GM23248 (cell line): ENCODE measurements at regions not wholly inside any gene's neighbourhood (a gene's known extent, or its start where the extent isn't known, plus 50 kb on each side); places are given as distances from the start of the nearest gene placed in this dataset.

Experiments used
- DNase-seq: peaks from one replicate; pipeline ENCODE4 v3.0.0-alpha.2; 2015
- H2AFZ ChIP-seq: fragments of 200-600 bp; sonication (generic); 2 replicates; pipeline ENCODE4 v1.6.1; 2016; ENCODE audit warnings: antibody characterized with exemption
- H3F3A ChIP-seq: fragments of 200-600 bp; sonication (generic); 2 replicates; pipeline ENCODE4 v1.6.1; 2016; ENCODE audit warnings: mild to moderate bottlenecking, antibody characterized with exemption, mixed run types; ENCODE audit not compliant: insufficient read depth
- H3K27ac ChIP-seq: fragments of 200-600 bp; sonication (generic); 2 replicates; pipeline ENCODE4 v1.5.1; 2016; ENCODE audit warnings: mild to moderate bottlenecking
- H3K27me3 ChIP-seq: fragments of 200-600 bp; sonication (generic); replicated peaks from 2 replicates; pipeline ENCODE4 v1.6.1; 2016; ENCODE audit warnings: mild to moderate bottlenecking; ENCODE audit not compliant: insufficient read depth
- H3K36me3 ChIP-seq: fragments of 200-600 bp; sonication (generic); 2 replicates; pipeline ENCODE4 v1.6.1; 2016; ENCODE audit warnings: low read depth, mild to moderate bottlenecking
- H3K4me1 ChIP-seq: fragments of 200-600 bp; sonication (generic); 2 replicates; pipeline ENCODE4 v1.6.1; 2016; ENCODE audit warnings: mild to moderate bottlenecking; ENCODE audit not compliant: insufficient read depth
- H3K4me2 ChIP-seq: fragments of 200-600 bp; sonication (generic); one replicate; pipeline ENCODE4 v1.6.1; 2016; ENCODE audit warnings: mild to moderate bottlenecking; ENCODE audit not compliant: unreplicated experiment
- H3K4me3 ChIP-seq: fragments of 200-600 bp; sonication (generic); 2 replicates; pipeline ENCODE4 v1.5.1; 2016; ENCODE audit warnings: mild to moderate bottlenecking
- H3K79me2 ChIP-seq: fragments of 200-600 bp; sonication (generic); 2 replicates; pipeline ENCODE4 v1.6.1; 2016; ENCODE audit warnings: mild to moderate bottlenecking; ENCODE audit not compliant: insufficient read depth
- H3K9ac ChIP-seq: fragments of 200-600 bp; sonication (generic); 2 replicates; pipeline ENCODE4 v1.6.1; 2016; ENCODE audit warnings: mild to moderate bottlenecking
- H3K9me2 ChIP-seq: fragments of 200-600 bp; sonication (generic); 2 replicates; pipeline ENCODE4 v1.6.1; 2016; ENCODE audit warnings: mixed run types, mild to moderate bottlenecking, moderate library complexity; ENCODE audit not compliant: insufficient read depth
- H3K9me3 ChIP-seq: fragments of 200-600 bp; sonication (generic); one replicate; pipeline ENCODE4 v1.6.1; 2017; ENCODE audit warnings: low read depth
- H4K20me1 ChIP-seq: fragments of 200-600 bp; sonication (generic); 2 replicates; pipeline ENCODE4 v1.6.0; 2016; ENCODE audit not compliant: insufficient read depth
- EZH2 ChIP-seq: fragments of 200-600 bp; sonication (generic); IDR thresholded peaks from 2 replicates; pipeline ENCODE4 v1.6.1; 2018; ENCODE audit warnings: antibody characterized with exemption, mild to moderate bottlenecking; ENCODE audit not compliant: insufficient read depth, poor library complexity, severe bottlenecking
- EZH2phosphoT487 ChIP-seq: fragments of 200-600 bp; sonication (generic); IDR thresholded peaks from 2 replicates; pipeline ENCODE4 v1.6.1; 2018; ENCODE audit warnings: antibody characterized with exemption, moderate library complexity, mild to moderate bottlenecking, low read depth; ENCODE audit not compliant: insufficient read depth
- WGBS, 2 experiments: methylation state at CpG; one replicate each; pipeline ENCODE4 v1.1.6; 2015 to 2017; ENCODE audit warnings: low lambda C conversion rate in 2 of 2, low coverage in 1 of 2; ENCODE audit errors: missing lambda C conversion rate in 2 of 2; 5-methylcytosine and 5-hydroxymethylcytosine counted together
- in situ Hi-C: fragments of 300-500 bp; cut with MboI; formaldehyde crosslinking; loops from 2 replicates; pipeline ENCODE4 v1.15.0; 2020

DNA sequence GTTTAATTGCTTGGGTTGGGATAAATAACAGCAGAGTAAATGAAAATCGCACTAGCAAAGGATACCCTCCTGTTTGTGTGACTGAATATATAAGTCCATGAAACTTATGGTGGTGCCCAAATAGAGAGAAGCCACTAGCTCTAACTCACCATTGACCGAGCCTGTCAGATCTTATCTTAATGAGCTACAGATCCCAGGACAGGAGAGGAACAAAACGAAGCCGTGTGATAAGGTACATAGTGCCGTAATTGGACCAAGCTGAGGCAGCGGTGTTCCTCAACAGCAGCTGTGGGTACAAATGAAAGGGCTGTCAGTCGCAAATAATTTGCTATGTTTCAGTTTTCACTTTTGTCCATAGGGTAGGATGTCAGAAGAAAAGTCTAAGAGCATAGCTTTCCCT is 276.1 kb downstream of the PTBP2 start:
- TF ChIP-seq EZH2 (no peak), EZH2phosphoT487 (no peak)
- Histone ChIP-seq H3K4me2 (no peak overlapping the region), H3K4me1 (peaks cover 6% of the 10 kb centered on the region; the same call in 1 of the 2 replicates), H4K20me1 (no peaks in the 10 kb centered on the region), H3K9me3 (no peaks in the 10 kb centered on the region), H3K27me3 (no peaks in the 10 kb centered on the region), H3K9ac (no peak overlapping the region), H3K36me3 (no peaks in the 10 kb centered on the region), H3K27ac (no peak overlapping the region), H3K9me2 (no peaks in the 10 kb centered on the region), H2AFZ (no peak overlapping the region), H3K4me3 (no peak overlapping the region), H3K79me2 (no peaks in the 10 kb centered on the region), H3F3A (0 out of 2 replicates have a peak, but pooled peaks cover 1% of the 10 kb centered on the region)
- DNase-seq: no peak
- in situ Hi-C loops: no loop called here
- WGBS, 2 experiments: 67 to 69% methylated on average over 7 of the region's 7 CpGs

DNA sequence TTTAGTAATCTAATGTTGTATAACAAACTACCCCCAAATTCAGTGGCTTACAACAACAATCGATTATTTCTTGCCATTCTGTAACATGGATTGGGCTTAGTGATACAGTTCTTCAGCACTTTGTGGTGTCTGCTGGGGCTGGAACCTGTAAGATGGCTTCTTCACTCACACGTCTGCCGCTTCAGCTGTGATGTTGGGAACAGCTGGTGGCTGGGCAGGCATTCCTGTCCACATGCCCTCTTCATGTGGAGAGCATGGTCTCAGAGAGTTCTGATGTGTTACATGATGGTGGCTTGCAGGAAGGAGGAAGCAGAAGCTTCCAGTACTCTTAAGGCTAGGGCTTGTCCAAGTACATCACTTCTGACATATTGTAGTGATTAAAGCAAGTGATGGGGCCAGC is 276.9 kb downstream of the PTBP2 start:
- DNase-seq: no peak
- Histone ChIP-seq H3K4me1 (no peaks in the 10 kb centered on the region), H3K4me2 (no peak overlapping the region), H3F3A (no peaks in the 10 kb centered on the region), H3K4me3 (no peak overlapping the region), H4K20me1 (no peaks in the 10 kb centered on the region), H3K9ac (no peak overlapping the region), H3K27me3 (no peaks in the 10 kb centered on the region), H3K79me2 (no peaks in the 10 kb centered on the region), H3K36me3 (no peaks in the 10 kb centered on the region), H3K9me2 (no peaks in the 10 kb centered on the region), H2AFZ (no peak overlapping the region), H3K27ac (no peak overlapping the region), H3K9me3 (no peaks in the 10 kb centered on the region)
- in situ Hi-C loops: no loop called here
- TF ChIP-seq EZH2 (no peak), EZH2phosphoT487 (no peak)
- 91 to 94% methylated on average over 3 of the region's 3 CpGs for whole genome bisulfite sequencing, 2 experiments

DNA sequence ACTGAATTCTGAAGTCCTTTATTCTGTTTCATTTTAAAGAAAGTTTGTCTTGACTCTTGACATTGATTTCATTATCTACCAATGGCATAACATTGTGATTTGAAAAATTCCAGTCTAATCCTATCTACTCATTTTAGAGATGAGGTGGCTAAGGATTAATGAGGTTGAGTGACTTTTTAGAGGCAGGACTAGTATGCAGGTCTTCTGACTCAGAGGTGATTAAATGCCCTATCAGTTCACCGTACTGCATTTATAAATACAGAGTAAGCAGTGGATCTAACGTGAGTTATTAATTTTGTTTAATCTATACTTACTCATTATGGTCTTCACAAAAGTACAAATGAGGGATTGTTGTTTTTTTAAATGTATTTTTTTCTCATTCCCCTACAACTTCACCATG is 277.6 kb downstream of the PTBP2 start:
- H3K36me3 ChIP-seq: no peaks in the 10 kb centered on the region
- no peaks in the 10 kb centered on the region for H3K9me3 ChIP-seq
- no peaks in the 10 kb centered on the region for H3K27me3 ChIP-seq
- no peaks in the 10 kb centered on the region; the same call in 1 of the 2 replicates for H3F3A ChIP-seq
- in situ Hi-C loops: no loop called here
- 38 to 59% methylated on average over 2 of the region's 2 CpGs for WGBS, 2 experiments
- DNase-seq: no peak
- no peak overlapping the region for H3K4me3 ChIP-seq
- H4K20me1 ChIP-seq: no peaks in the 10 kb centered on the region
- H3K27ac ChIP-seq: no peak overlapping the region
- no peaks in the 10 kb centered on the region for H3K4me1 ChIP-seq
- no peak overlapping the region for H3K9ac ChIP-seq
- H3K9me2 ChIP-seq: no peaks in the 10 kb centered on the region
- H2AFZ ChIP-seq: no peak overlapping the region
- H3K79me2 ChIP-seq: no peaks in the 10 kb centered on the region
- no peak for TF ChIP-seq EZH2phosphoT487
- no peak for TF ChIP-seq EZH2
- no peak overlapping the region for H3K4me2 ChIP-seq

DNA sequence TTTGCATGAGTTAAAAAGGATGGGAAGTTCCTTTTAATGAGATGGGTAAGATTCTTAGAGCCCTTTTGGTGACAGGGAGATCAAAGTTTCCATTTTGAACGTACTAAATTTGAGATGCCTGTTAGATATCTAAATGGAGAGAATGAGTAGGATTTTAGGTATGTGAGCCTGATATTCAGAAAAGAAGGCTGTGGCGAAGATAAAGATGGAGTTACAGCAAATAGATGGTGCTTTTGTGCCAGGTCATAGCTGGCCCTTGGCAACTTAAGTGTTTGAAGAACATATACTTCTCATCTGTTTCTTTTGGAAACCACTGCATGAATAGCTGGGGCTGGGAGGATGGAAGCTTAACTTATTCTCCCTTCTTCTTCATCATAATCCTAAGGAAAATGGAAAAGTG is 282.5 kb downstream of the PTBP2 start:
- no peaks in the 10 kb centered on the region; the same call in 1 of the 2 replicates for H3F3A ChIP-seq
- no peak overlapping the region for H3K27ac ChIP-seq
- H4K20me1 ChIP-seq: no peaks in the 10 kb centered on the region
- no peaks in the 10 kb centered on the region for H3K9me3 ChIP-seq
- 58 to 63% methylated on average over 2 of the region's 2 CpGs for WGBS, 2 experiments
- DNase-seq: no peak
- H2AFZ ChIP-seq: no peak overlapping the region
- H3K9me2 ChIP-seq: no peaks in the 10 kb centered on the region
- no peaks in the 10 kb centered on the region for H3K79me2 ChIP-seq
- H3K36me3 ChIP-seq: no peaks in the 10 kb centered on the region
- H3K4me3 ChIP-seq: no peak overlapping the region
- TF ChIP-seq EZH2phosphoT487: no peak
- no peak for TF ChIP-seq EZH2
- H3K4me2 ChIP-seq: no peak overlapping the region
- H3K9ac ChIP-seq: no peak overlapping the region
- H3K4me1 ChIP-seq: peaks cover 11% of the 10 kb centered on the region
- in situ Hi-C loops: no loop called here
- no peaks in the 10 kb centered on the region for H3K27me3 ChIP-seq

DNA sequence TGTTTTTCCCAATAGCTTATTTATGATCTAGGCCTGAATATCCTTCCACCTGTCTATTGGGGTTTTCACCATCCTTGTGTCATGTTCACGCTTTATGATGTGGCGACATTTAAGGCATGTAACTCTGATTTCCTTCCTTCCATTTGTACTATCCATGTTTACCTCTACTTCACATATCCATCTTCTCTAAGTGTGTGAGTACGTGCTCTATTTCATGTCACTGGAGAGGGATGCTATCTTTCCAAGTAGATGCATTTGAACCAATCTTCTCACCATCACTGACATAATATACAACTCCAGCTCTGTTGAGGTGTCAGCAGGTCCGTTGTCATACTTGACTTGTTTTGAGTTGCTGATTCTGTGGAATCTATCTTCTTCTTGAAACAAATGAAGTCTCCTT is 283.2 kb downstream of the PTBP2 start:
- WGBS, 2 experiments: 85 to 95% methylated on average over 4 of the region's 4 CpGs
- DNase-seq: no peak
- H3K27ac ChIP-seq: no peak overlapping the region

More for the DNA sequence above, 283.2 kb downstream of the PTBP2 start:
- Histone ChIP-seq H2AFZ (no peak overlapping the region), H3K36me3 (no peaks in the 10 kb centered on the region), H3K9me3 (no peaks in the 10 kb centered on the region), H3K27me3 (no peaks in the 10 kb centered on the region), H3K4me1 (peaks cover 11% of the 10 kb centered on the region), H3K79me2 (no peaks in the 10 kb centered on the region), H3K9me2 (no peaks in the 10 kb centered on the region), H3F3A (no peaks in the 10 kb centered on the region; the same call in 1 of the 2 replicates), H4K20me1 (no peaks in the 10 kb centered on the region), H3K4me2 (no peak overlapping the region), H3K4me3 (no peak overlapping the region), H3K9ac (no peak overlapping the region)
- TF ChIP-seq EZH2phosphoT487: no peak
- TF ChIP-seq EZH2: no peak
- in situ Hi-C loops: no loop called here
